ENCODE measurements at regions not wholly inside any gene's neighbourhood (a gene's known extent, or its start where the extent isn't known, plus 50 kb on each side); places are given as distances from the start of the nearest gene placed in this dataset.

DNA sequence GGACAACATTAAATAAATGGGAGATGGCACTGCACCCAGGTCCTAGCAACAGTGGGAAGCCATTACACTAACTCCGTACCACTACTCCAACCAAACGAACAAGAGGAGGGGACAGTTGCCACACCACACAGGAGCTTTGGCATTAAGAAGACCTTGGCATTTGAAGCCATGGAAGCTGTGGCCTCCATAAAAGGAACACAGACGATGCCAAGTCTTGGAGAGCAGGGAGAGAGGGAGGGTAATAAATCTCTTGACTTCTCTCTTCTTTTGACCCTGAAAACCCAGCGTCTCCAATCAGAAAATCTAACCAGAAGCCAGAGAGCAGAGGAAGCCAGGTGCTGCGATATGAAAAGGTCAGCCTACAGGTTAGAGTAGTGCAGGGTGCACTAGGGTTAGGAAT lies 338.8 kb upstream of the TMEM132C start:
- ATAC-seq (ENCODE audit: low read depth), result no peak
- no peaks in the 10 kb centered on the region for H3K36me3 ChIP-seq (ENCODE audit: low read depth)
- H3K4me1 ChIP-seq (ENCODE audit: insufficient read depth, poor library complexity, severe bottlenecking), result no peaks in the 10 kb centered on the region
- H3K4me3 ChIP-seq (ENCODE audit: severe bottlenecking), result no peak overlapping the region
- DNase-seq (ENCODE audit: low spot score), result no peak
- no peaks in the 10 kb centered on the region for H3K9me3 ChIP-seq (ENCODE audit: severe bottlenecking)
- H3K27ac ChIP-seq (ENCODE audit: poor library complexity, severe bottlenecking), result no peak overlapping the region
- TF ChIP-seq, protein P1, sequence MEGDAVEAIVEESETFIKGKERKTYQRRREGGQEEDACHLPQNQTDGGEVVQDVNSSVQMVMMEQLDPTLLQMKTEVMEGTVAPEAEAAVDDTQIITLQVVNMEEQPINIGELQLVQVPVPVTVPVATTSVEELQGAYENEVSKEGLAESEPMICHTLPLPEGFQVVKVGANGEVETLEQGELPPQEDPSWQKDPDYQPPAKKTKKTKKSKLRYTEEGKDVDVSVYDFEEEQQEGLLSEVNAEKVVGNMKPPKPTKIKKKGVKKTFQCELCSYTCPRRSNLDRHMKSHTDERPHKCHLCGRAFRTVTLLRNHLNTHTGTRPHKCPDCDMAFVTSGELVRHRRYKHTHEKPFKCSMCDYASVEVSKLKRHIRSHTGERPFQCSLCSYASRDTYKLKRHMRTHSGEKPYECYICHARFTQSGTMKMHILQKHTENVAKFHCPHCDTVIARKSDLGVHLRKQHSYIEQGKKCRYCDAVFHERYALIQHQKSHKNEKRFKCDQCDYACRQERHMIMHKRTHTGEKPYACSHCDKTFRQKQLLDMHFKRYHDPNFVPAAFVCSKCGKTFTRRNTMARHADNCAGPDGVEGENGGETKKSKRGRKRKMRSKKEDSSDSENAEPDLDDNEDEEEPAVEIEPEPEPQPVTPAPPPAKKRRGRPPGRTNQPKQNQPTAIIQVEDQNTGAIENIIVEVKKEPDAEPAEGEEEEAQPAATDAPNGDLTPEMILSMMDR (IDR thresholded peaks at IDR 0.05; ENCODE audit: poor library complexity, severe bottlenecking), result no peak
- no peaks in the 10 kb centered on the region for H3K27me3 ChIP-seq (ENCODE audit: insufficient read depth, poor library complexity, severe bottlenecking)

DNA sequence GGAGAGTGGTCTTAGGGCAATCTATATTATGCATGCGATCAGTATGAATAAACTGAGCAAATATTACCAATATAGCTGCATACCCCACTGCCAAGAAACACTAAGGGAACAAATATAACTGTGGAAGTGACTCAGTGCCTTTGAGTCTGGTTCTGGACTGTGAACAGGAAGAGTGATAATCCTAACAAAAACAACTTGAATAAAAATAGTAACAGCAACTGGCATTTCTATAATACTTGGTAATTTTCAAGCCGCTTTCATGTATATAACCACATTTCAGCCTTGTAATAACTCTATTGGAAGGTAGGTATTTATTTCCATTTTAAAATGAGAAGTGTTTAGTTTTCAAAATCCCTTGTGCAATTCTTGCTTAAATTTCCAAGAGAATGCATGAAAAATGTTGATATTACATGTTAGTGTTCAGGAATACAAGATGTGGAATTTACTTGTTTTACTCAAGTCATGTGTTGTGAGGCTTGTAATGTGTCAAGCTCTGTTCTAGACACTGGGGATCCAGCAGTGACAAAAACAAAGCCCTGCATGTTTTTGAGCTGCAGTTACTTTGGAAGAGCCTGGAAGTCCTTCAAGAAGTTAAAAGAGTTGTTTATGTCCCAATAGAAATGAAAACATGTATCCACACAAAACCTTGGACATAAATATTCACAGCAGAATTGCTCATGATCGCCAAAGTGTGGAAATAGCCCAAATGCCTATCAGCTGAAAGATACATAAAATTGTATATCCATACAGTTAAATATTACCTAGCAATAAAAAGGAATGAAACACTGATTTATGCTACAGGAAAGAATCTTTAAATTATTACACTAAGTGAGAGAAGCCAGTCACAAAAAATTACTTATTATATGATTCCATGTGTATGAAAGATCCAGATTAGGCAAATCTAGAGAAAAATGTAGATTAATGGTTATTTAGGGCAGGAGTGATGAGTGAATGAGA lies 338.1 kb upstream of the TMEM132C start:
- DNase-seq (ENCODE audit: low spot score) (no peak), ATAC-seq (ENCODE audit: low read depth) (peak; percentile 50; the same call in 2 of the 3 replicates)
- Histone ChIP-seq H3K36me3 (ENCODE audit: low read depth) (no peaks in the 10 kb centered on the region), H3K4me1 (ENCODE audit: insufficient read depth, poor library complexity, severe bottlenecking) (no peaks in the 10 kb centered on the region), H3K9me3 (ENCODE audit: severe bottlenecking) (no peaks in the 10 kb centered on the region), H3K27me3 (ENCODE audit: insufficient read depth, poor library complexity, severe bottlenecking) (no peaks in the 10 kb centered on the region), H3K4me3 (ENCODE audit: severe bottlenecking) (no peak overlapping the region), H3K27ac (ENCODE audit: poor library complexity, severe bottlenecking) (no peak overlapping the region)
- TF ChIP-seq, protein P1 (IDR thresholded peaks at IDR 0.05; ENCODE audit: poor library complexity, severe bottlenecking), result no peak

DNA sequence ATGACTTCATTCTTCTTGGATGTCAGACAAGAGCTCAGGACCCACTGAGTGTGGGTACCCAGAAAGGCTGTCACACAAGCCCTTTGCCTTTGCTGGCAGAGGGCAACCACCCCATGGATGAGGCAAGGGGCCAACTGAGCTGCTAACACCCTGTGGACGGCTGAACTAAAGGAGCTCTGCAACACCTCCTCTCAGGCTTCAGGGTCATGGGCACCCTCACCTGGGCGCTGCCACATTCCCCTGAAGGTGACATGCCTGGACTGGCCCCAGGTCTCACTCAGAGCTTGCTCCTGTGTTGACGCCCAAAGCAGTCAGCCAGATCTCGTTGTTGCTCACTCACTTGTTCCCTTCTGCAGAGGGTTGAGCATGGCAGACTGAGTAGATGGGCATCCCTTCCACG lies 336.8 kb upstream of the TMEM132C start:
- DNase-seq (ENCODE audit: low spot score) (no peak), ATAC-seq (ENCODE audit: low read depth) (no peak)
- Histone ChIP-seq H3K27me3 (ENCODE audit: insufficient read depth, poor library complexity, severe bottlenecking) (no peaks in the 10 kb centered on the region), H3K4me1 (ENCODE audit: insufficient read depth, poor library complexity, severe bottlenecking) (no peaks in the 10 kb centered on the region), H3K27ac (ENCODE audit: poor library complexity, severe bottlenecking) (no peak overlapping the region), H3K36me3 (ENCODE audit: low read depth) (no peaks in the 10 kb centered on the region), H3K4me3 (ENCODE audit: severe bottlenecking) (no peak overlapping the region), H3K9me3 (ENCODE audit: severe bottlenecking) (no peaks in the 10 kb centered on the region)
- TF ChIP-seq, protein P1 (IDR thresholded peaks at IDR 0.05; ENCODE audit: poor library complexity, severe bottlenecking), result no peak

DNA sequence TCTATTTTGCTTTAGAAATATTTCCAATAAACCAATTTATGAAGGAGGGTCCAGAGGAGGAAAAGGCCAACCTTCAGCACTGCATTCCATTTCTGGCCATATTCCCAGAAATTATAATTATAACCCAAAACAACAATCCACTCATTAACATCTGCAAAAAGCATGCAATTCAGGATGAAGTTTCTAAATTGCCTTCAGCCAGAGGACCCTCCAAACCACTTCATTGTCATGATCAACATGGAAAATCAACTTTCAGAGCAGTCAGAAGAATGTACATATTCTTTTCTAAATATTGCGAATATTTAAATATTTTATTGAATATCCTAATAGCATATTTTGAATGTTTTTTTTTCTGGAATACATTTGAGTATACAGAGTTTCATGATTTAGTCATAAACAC lies 332.6 kb upstream of the TMEM132C start:
- H3K36me3 ChIP-seq (ENCODE audit: low read depth), result no peaks in the 10 kb centered on the region
- no peaks in the 10 kb centered on the region for H3K27me3 ChIP-seq (ENCODE audit: insufficient read depth, poor library complexity, severe bottlenecking)
- no peak overlapping the region for H3K27ac ChIP-seq (ENCODE audit: poor library complexity, severe bottlenecking)
- DNase-seq (ENCODE audit: low spot score) (no peak), ATAC-seq (ENCODE audit: low read depth) (no peak)
- H3K9me3 ChIP-seq (ENCODE audit: severe bottlenecking), result no peaks in the 10 kb centered on the region
- H3K4me3 ChIP-seq (ENCODE audit: severe bottlenecking), result no peak overlapping the region
- TF ChIP-seq, protein P1 (IDR thresholded peaks at IDR 0.05; ENCODE audit: poor library complexity, severe bottlenecking), result no peak
- H3K4me1 ChIP-seq (ENCODE audit: insufficient read depth, poor library complexity, severe bottlenecking), result no peaks in the 10 kb centered on the region

DNA sequence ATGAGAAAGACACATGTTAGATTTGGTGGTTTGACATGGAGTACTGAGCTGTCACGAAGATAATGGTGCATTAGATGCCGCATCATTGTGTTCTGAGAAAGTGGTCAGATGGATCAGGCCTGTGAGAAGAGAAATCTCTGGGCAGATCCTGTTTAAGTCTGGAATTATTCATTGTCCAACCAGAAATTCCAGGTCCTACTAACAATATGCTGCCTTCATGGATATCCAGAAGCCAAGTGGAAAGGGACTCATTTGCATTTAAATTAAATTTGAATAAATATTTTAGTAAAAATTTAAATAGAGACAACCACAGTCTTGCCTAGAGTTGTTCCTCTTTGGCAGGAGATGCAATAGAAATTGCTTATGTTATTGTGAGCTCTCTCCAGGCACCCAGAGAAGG lies 330.5 kb upstream of the TMEM132C start:
- Histone ChIP-seq H3K27me3 (ENCODE audit: insufficient read depth, poor library complexity, severe bottlenecking) (no peaks in the 10 kb centered on the region), H3K4me1 (ENCODE audit: insufficient read depth, poor library complexity, severe bottlenecking) (no peaks in the 10 kb centered on the region)

More for the DNA sequence above, 330.5 kb upstream of the TMEM132C start:
- no peaks in the 10 kb centered on the region for H3K36me3 ChIP-seq (ENCODE audit: low read depth)
- H3K4me3 ChIP-seq (ENCODE audit: severe bottlenecking), result no peak overlapping the region
- no peaks in the 10 kb centered on the region for H3K9me3 ChIP-seq (ENCODE audit: severe bottlenecking)
- ATAC-seq (ENCODE audit: low read depth), result no peak
- DNase-seq (ENCODE audit: low spot score), result no peak
- TF ChIP-seq, protein P1 (IDR thresholded peaks at IDR 0.05; ENCODE audit: poor library complexity, severe bottlenecking), result no peak
- no peak overlapping the region for H3K27ac ChIP-seq (ENCODE audit: poor library complexity, severe bottlenecking)
